GM23338 (cell line): ENCODE measurements at regions not wholly inside any gene's neighbourhood (a gene's known extent, or its start where the extent isn't known, plus 50 kb on each side); places are given as distances from the start of the nearest gene placed in this dataset.

ENCODE experiments used
- ATAC-seq: fragments of 200-7000 bp; cut with Tn5 transposase; 3 replicates; pipeline ENCODE4 v1.9.1; 2020
- DNase-seq: peaks from one replicate; pipeline ENCODE4 v3.0.0-alpha.2; 2015; ENCODE audit warnings: low spot score
- H2AFZ ChIP-seq: fragments of 200-600 bp; sonication (generic); 2 replicates; pipeline ENCODE4 v1.8.0; 2016; ENCODE audit warnings: antibody characterized with exemption, mild to moderate bottlenecking, moderate library complexity
- H3F3A ChIP-seq: fragments of 200-600 bp; sonication (generic); replicated peaks from 2 replicates; pipeline ENCODE4 v1.8.0; 2017; ENCODE audit warnings: antibody characterized with exemption, mixed run types, low read depth
- H3K27ac ChIP-seq: fragments of 200-600 bp; sonication (generic); 2 replicates; pipeline ENCODE4 v1.6.1; 2016; ENCODE audit warnings: low read depth
- H3K27me3 ChIP-seq: fragments of 200-600 bp; sonication (generic); 2 replicates; pipeline ENCODE4 v1.8.0; 2016; ENCODE audit warnings: mild to moderate bottlenecking, mixed run types, moderate library complexity; ENCODE audit not compliant: insufficient read depth
- H3K36me3 ChIP-seq: fragments of 200-600 bp; sonication (generic); 2 replicates; pipeline ENCODE4 v1.8.0; 2016; ENCODE audit warnings: mild to moderate bottlenecking; ENCODE audit not compliant: insufficient read depth
- H3K4me1 ChIP-seq: fragments of 200-600 bp; sonication (generic); 2 replicates; pipeline ENCODE4 v1.8.0; 2016; ENCODE audit warnings: mild to moderate bottlenecking, moderate library complexity; ENCODE audit not compliant: insufficient read depth
- H3K4me2 ChIP-seq: fragments of 200-600 bp; sonication (generic); 2 replicates; pipeline ENCODE4 v1.7.1; 2017; ENCODE audit warnings: mixed run types
- H3K4me3 ChIP-seq: fragments of 200-600 bp; sonication (generic); 2 replicates; pipeline ENCODE4 v1.6.1; 2016; ENCODE audit warnings: mixed run types
- H3K79me2 ChIP-seq: fragments of 200-600 bp; sonication (generic); replicated peaks from 2 replicates; pipeline ENCODE4 v1.8.0; 2017; ENCODE audit warnings: mild to moderate bottlenecking; ENCODE audit not compliant: insufficient read depth
- H3K9me2 ChIP-seq: fragments of 200-600 bp; sonication (generic); 2 replicates; pipeline ENCODE4 v1.8.0; 2017; ENCODE audit not compliant: insufficient read depth
- H4K20me1 ChIP-seq: fragments of 200-600 bp; sonication (generic); replicated peaks from 2 replicates; pipeline ENCODE4 v1.8.0; 2017; ENCODE audit warnings: mild to moderate bottlenecking; ENCODE audit not compliant: insufficient read depth
- H3K27ac Mint-ChIP-seq: 2 replicates; pipeline ENCODE4 v1.8.0; 2020; ENCODE audit warnings: inconsistent platforms, mild to moderate bottlenecking, moderate library complexity, mixed read lengths
- H3K27me3 Mint-ChIP-seq: 3 replicates; pipeline ENCODE4 v1.8.0; 2022; ENCODE audit warnings: low read depth, mild to moderate bottlenecking, moderate library complexity, mixed read lengths, inconsistent platforms; ENCODE audit not compliant: insufficient read depth, poor library complexity
- H3K36me3 Mint-ChIP-seq: 3 replicates; pipeline ENCODE4 v1.8.0; 2021; ENCODE audit warnings: low read depth, mild to moderate bottlenecking, inconsistent platforms, moderate library complexity, mixed read lengths
- H3K4me1 Mint-ChIP-seq: 3 replicates; pipeline ENCODE4 v1.8.0; 2020; ENCODE audit warnings: mild to moderate bottlenecking, inconsistent platforms, mixed read lengths
- H3K4me3 Mint-ChIP-seq: 3 replicates; pipeline ENCODE4 v1.8.0; 2021; ENCODE audit warnings: moderate library complexity, mild to moderate bottlenecking, inconsistent platforms, mixed read lengths
- H3K9me3 Mint-ChIP-seq: 3 replicates; pipeline ENCODE4 v1.8.0; 2020; ENCODE audit warnings: moderate library complexity, mild to moderate bottlenecking, inconsistent platforms, mixed read lengths
- CREB1 ChIP-seq: fragments of 250-450 bp; sonication (Bioruptor Pico); IDR thresholded peaks from 2 replicates; pipeline ENCODE4 v1.5.0; 2020; ENCODE audit warnings: low read depth, mild to moderate bottlenecking, moderate library complexity
- EZH2 ChIP-seq: fragments of 200-600 bp; sonication (generic); IDR thresholded peaks from one replicate; pipeline ENCODE4 v1.8.0; 2017; ENCODE audit warnings: antibody characterized with exemption, mild to moderate bottlenecking, low read depth; ENCODE audit not compliant: unreplicated experiment
- EZH2phosphoT487 ChIP-seq: fragments of 200-600 bp; sonication (generic); IDR thresholded peaks from one replicate; pipeline ENCODE4 v1.8.1; 2018; ENCODE audit warnings: antibody characterized with exemption; ENCODE audit not compliant: unreplicated experiment
- JUNB ChIP-seq: IDR thresholded peaks from one replicate; pipeline ENCODE4 v1.6.1; 2016; ENCODE audit warnings: antibody characterized with exemption; ENCODE audit not compliant: unreplicated experiment
- NANOG ChIP-seq: IDR thresholded peaks from 2 replicates; pipeline ENCODE4 v1.6.1; 2016; ENCODE audit warnings: antibody characterized with exemption, borderline replicate concordance
- POLR2AphosphoS5 ChIP-seq: IDR thresholded peaks from 2 replicates; pipeline ENCODE4 v1.6.1; 2016; ENCODE audit warnings: antibody characterized with exemption, low read depth
- STAT1 ChIP-seq: IDR thresholded peaks from one replicate; pipeline ENCODE4 v1.6.1; 2016; ENCODE audit warnings: antibody characterized with exemption; ENCODE audit not compliant: unreplicated experiment
- ZNF331 ChIP-seq: fragments of 250-450 bp; sonication (Bioruptor Pico); IDR thresholded peaks from 2 replicates; pipeline ENCODE4 v1.5.0; 2020; ENCODE audit warnings: low read depth, mild to moderate bottlenecking, moderate library complexity
- ZNF462 ChIP-seq: fragments of 250-450 bp; sonication (Bioruptor Pico); IDR thresholded peaks from 2 replicates; pipeline ENCODE4 v1.5.0; 2020; ENCODE audit warnings: mild to moderate bottlenecking, moderate library complexity

- no peak for TF ChIP-seq ZNF462
- no peak for TF ChIP-seq JUNB
- TF ChIP-seq EZH2: no peak
- no peak for TF ChIP-seq EZH2phosphoT487
Observed at GRCh38 chr2:66805016-66805865, 370.3 kb downstream of the MEIS1 start (continued).

- Histone ChIP-seq H3F3A (no peaks in the 10 kb centered on the region), H4K20me1 (no peaks in the 10 kb centered on the region), H3K27ac (no peak overlapping the region), H3K27me3 (no peaks in the 10 kb centered on the region), H3K4me3 (no peak overlapping the region), H3K79me2 (no peaks in the 10 kb centered on the region), H2AFZ (no peak overlapping the region), H3K4me1 (peaks cover 10% of the 10 kb centered on the region), H3K9me2 (no peaks in the 10 kb centered on the region), H3K4me2 (no peak overlapping the region), H3K36me3 (no peaks in the 10 kb centered on the region)
- peak; percentile 42; the same call in 2 of the 3 replicates for ATAC-seq
- peaks cover 13% of the 10 kb centered on the region; the same call in 2 of the 3 replicates for H3K4me1 Mint-ChIP-seq
- H3K27ac Mint-ChIP-seq: no peak overlapping the region
- DNase-seq: no peak
- H3K36me3 Mint-ChIP-seq: no peaks in the 10 kb centered on the region
- no peaks in the 10 kb centered on the region for H3K27me3 Mint-ChIP-seq
- no peak overlapping the region for H3K4me3 Mint-ChIP-seq
- H3K9me3 Mint-ChIP-seq: no peaks in the 10 kb centered on the region
- no peak for TF ChIP-seq POLR2AphosphoS5
- no peak for TF ChIP-seq JUNB
- TF ChIP-seq ZNF462: no peak
- TF ChIP-seq NANOG: no peak
- no peak for TF ChIP-seq CREB1 (CRISPR knock-in tag)
- TF ChIP-seq ZNF331 (CRISPR knock-in tag): no peak
- TF ChIP-seq STAT1: no peak
- TF ChIP-seq EZH2: no peak
Observed at GRCh38 chr2:66805968-66806367, 371.0 kb downstream of the MEIS1 start.
